ENCODE measurements at regions not wholly inside any gene's neighbourhood (a gene's known extent, or its start where the extent isn't known, plus 50 kb on each side); places are given as distances from the start of the nearest gene placed in this dataset.

- DNase-seq: no peak
Measured at GRCh38 chr21:16514316-16514715, 784.5 kb downstream of the USP25 start.

GRCh38 chr21:16517383-16517782 is 787.6 kb downstream of the USP25 start:
- DNase-seq: no peak

DNA sequence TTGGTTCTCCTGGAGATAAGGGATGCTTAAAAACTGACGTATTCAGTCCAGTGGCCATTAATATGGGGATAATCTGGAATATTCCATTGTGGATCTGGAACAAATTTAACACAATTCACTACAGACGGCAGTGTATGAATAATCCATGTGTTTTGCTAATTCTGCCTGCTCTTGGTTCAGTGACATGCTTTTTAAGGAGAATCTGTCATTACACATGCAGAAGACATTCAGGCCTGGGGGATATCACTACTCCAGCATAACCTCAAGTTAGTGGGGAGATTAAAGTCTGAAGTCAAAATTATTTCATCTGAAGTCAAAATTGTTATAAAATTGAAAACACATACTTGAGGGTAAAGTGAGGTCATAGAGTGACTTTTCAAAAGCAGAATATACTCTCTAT is 789.3 kb downstream of the USP25 start:
- no peak for DNase-seq

GRCh38 chr21:16519644-16520043 is 789.9 kb downstream of the USP25 start:
- no peak for DNase-seq

DNA sequence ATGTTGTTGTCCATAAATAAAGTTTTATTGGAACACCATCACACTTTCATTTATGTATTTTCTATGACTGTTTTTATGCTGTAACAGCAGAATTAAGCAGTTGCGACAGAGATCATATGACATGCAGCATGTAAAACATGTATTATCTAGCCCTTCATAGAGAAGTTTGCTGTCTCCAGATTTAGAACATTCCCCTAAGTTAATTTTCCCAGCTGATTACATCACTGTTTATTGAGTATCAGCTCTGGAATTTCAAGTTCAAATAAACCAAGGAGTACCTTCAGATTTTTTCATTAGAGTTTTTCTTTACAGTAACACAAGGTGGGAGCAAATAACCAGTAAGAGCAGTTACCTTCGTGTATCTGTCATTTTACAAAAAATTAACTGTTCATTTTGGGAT is 792.8 kb downstream of the USP25 start:
- no peak for DNase-seq

- no peak for DNase-seq
Measured at GRCh38 chr21:16530656-16531055, 800.9 kb downstream of the USP25 start.

GRCh38 chr21:16532840-16533239 is 803.1 kb downstream of the USP25 start:
- DNase-seq: no peak

GRCh38 chr21:16533692-16534407 is 804.1 kb downstream of the USP25 start:
- no peak for DNase-seq

DNA sequence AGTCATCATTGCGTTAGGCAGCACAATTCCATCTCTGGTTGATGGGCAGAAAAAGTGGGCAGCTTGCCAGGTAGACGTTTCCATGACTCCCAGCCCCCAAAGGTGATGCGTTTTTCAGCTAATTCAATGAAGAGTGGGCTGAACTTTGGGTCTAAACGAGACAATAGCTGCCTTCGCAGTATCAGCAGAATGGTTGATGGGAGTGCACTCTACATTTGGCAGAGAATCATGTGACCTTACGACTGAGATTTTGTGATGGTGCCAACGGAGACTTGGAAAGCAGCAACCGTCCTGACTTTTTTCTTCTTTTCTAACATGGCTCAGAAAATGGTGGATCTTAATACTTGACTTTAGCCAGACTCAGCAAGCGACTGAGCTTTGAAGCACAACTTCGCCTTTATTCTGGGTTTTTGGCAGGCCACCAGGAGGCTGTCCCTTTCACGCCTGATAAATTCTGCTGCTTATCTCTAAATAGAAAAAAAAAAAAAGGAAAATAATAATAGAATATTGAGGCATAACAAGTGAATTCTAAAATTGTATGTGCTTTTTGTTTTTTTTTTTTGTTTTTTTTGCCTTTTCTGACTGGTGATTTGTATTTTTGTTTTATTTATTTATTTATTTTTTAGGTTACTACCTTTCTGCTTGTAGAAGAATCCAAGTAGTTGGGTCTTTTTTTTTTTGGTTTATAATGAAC is 804.8 kb downstream of the USP25 start:
- no peak for DNase-seq

- DNase-seq: no peak
Measured at GRCh38 chr21:16535102-16535422, 805.3 kb downstream of the USP25 start.

- no peak for DNase-seq
Measured at GRCh38 chr21:16535626-16536025, 805.8 kb downstream of the USP25 start.

- no peak for DNase-seq
Measured at GRCh38 chr21:16536140-16536539, 806.4 kb downstream of the USP25 start.

DNA sequence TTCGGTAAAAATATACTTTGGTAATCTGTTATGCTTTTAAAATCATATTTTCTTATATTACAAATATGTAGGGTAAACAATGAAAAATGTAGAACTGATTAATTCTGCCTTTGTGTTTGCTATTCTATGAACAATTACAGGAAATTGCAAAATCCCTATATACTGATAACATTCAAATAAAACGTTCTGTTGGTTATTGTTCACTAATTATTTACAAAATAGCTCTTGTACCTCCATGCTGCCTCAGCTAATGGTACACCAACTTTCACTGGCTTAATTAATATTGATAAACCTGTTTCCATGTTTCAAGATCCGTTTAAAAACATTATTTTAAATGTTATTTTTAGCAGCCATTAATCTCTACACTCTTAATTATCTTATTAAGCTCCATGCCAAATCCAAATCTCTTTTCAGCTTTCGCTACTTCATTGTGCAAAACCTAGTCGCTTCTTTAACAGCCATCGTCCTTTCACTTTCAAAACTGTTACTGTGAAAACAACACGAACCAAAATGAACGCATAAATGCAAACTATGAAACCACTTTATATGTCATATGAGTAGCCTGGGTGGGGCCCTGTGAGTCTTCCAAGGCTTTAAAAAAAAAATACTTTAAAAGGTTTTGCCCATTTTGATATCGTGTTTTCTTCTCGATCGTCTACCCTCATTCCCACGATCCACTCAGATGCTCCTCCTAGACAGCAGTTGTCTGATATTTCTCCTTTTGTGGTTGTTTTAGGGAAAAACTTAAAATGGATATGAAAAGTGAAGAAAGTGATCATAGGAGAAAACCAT is 807.1 kb downstream of the USP25 start:
- no peak for DNase-seq

- DNase-seq: no peak
Measured at GRCh38 chr21:16537501-16537900, 807.7 kb downstream of the USP25 start.

- DNase-seq: no peak
Measured at GRCh38 chr21:16538405-16538804, 808.6 kb downstream of the USP25 start.

- no peak for DNase-seq
Measured at GRCh38 chr21:16538936-16539440, 809.2 kb downstream of the USP25 start.

DNA sequence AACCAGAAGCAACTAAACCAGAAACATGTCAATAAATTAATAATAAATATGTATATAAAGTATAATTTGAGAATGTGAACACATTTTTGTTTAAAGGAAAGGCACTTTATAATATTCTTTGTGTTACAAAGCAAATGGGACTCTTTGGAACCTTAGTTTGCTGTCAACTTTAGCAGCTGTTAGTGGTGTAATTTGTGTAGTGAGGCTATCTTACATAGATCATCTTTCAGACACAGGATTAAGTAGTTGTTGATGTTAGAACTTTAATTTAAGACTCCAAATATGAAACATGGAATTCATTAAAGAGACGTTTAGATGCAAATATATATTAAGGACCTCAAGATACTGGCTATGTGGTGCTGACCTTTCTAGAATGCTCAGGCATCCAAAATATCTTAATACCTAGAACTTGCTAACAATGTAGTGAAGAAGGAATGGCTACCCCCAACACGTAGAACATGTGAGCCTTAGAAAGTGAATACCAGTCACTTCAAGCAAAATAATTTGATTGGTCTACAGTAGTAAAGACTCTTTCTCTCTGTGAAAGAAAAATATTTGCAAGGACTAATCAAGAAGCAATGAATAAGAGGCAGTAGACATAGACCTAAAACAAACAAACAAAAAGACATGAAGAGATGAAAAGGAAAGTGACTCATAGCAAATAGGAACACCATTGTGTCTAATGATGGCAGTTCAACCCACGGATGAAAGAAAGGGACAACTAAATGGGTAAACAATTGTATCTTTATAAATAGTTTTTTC is 811.4 kb downstream of the USP25 start:
- DNase-seq: no peak

GRCh38 chr21:16550118-16550517 is 820.3 kb downstream of the USP25 start:
- no peak for DNase-seq

GRCh38 chr21:16550917-16551741 is 821.3 kb downstream of the USP25 start:
- no peak for DNase-seq

DNA sequence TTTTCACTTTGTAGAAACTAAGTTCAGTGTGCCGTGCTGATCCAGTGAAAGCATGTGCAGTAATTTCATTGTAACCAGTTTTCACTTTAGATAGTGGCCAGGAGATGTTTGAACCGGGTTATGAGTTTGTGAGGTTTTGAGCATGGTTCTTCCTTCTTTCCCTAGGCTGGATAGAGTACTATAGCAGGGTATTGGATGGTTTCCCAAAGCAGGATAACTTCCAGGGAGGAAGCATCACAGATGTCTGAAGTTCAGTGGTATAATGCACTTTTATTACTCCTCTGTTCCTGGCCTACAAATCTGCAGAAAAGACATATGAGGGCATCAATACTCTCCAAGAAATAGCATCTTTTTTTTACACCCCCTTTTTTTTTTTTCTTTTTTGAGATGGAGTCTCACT is 823.1 kb downstream of the USP25 start:
- DNase-seq: no peak

DNA sequence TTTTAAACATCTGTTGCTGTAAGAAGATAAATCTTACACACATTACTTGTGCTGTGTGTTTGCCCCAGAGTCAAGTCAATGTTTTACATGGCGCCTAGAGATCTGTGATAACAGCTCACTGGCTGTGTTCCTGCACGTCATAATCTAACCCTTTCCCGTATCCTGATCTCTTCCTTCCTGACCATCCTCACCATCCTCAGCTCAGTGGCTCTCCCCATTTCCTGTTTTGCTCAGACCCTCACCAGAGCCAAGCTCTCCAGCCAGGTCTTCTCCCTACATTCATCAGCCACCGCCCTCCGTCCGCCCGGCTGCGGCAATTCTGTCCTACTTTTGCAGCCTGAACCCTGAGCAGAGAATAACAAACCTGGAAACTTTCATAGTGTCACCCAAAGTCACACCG is 824.7 kb downstream of the USP25 start:
- DNase-seq: no peak

DNA sequence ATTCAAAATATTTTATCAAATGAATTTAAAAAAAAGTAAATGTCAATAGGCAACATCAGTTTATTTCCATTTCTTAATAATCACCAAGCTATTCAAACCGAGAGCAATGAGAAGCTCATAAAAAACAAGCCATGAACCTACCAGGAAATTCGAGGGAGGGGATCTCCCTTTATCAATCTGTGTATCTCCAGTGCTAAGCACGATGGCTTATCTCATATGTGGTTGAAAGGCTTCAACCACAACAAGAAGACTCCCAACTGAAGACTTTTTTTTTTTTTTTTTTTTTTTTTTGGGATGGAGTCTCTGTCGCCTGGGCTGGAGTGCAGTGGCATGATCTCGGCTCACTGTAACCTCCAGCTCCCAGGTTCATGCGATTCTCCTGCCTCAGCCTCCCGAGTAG is 833.3 kb downstream of the USP25 start:
- no peak for DNase-seq
